ENCODE measurements at regions not wholly inside any gene's neighbourhood (a gene's known extent, or its start where the extent isn't known, plus 50 kb on each side); places are given as distances from the start of the nearest gene placed in this dataset.

DNA sequence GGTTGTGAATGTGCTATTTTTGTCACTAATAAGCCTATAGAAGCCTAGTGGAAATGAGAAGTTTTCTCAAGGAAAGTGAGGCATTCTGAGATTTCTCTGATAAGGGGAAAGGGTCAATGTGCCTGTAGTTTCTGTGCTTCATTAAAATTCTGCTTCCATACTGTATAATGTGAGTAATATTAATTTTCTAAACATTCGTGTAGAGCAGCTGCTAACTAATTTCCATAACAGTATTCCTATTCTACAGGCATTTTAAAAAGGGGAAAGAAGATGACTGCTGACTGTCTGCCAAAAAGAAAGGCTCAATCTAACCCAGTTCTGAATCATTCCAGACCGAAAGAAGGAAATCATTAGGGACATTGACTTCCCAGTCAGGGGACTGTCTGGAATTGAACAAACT is 293.3 kb upstream of the TMPO start:
- Histone ChIP-seq H3K27ac (no peak overlapping the region), H3K27me3 (no peaks in the 10 kb centered on the region), H3K9me3 (no peaks in the 10 kb centered on the region), H3K4me3 (no peak overlapping the region), H3K4me1 (no peaks in the 10 kb centered on the region), H3K36me3 (no peaks in the 10 kb centered on the region)
- TF ChIP-seq EP300 (IDR thresholded peaks at IDR 0.05) = no peak
- TF ChIP-seq, protein P1, sequence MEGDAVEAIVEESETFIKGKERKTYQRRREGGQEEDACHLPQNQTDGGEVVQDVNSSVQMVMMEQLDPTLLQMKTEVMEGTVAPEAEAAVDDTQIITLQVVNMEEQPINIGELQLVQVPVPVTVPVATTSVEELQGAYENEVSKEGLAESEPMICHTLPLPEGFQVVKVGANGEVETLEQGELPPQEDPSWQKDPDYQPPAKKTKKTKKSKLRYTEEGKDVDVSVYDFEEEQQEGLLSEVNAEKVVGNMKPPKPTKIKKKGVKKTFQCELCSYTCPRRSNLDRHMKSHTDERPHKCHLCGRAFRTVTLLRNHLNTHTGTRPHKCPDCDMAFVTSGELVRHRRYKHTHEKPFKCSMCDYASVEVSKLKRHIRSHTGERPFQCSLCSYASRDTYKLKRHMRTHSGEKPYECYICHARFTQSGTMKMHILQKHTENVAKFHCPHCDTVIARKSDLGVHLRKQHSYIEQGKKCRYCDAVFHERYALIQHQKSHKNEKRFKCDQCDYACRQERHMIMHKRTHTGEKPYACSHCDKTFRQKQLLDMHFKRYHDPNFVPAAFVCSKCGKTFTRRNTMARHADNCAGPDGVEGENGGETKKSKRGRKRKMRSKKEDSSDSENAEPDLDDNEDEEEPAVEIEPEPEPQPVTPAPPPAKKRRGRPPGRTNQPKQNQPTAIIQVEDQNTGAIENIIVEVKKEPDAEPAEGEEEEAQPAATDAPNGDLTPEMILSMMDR (IDR thresholded peaks at IDR 0.05) = no peak
- TF ChIP-seq POLR2A (IDR thresholded peaks at IDR 0.05) = no peak
- 34 to 57% methylated on average over 2 of the region's 2 CpGs for WGBS, 2 donors
- no peak for DNase-seq (ENCODE audit: low spot score in 2 of 2)

- TF ChIP-seq, protein P1 (IDR thresholded peaks at IDR 0.05) = no peak
- H3K36me3 ChIP-seq = no peaks in the 10 kb centered on the region
- no peak overlapping the region for H3K4me3 ChIP-seq
- no peak overlapping the region for H3K27ac ChIP-seq
- no peak for DNase-seq (ENCODE audit: low spot score in 2 of 2)
- no peaks in the 10 kb centered on the region for H3K9me3 ChIP-seq
- 53 to 54% methylated on average over 5 of the region's 5 CpGs for WGBS, 2 donors
- H3K27me3 ChIP-seq = no peaks in the 10 kb centered on the region
- no peaks in the 10 kb centered on the region for H3K4me1 ChIP-seq
Observed at GRCh38 chr12:98224584-98225221, 290.7 kb upstream of the TMPO start.

GRCh38 chr12:98227162-98227561 is 288.2 kb upstream of the TMPO start:
- Histone ChIP-seq H3K27ac (no peak overlapping the region), H3K9me3 (no peaks in the 10 kb centered on the region), H3K4me1 (no peaks in the 10 kb centered on the region), H3K27me3 (no peaks in the 10 kb centered on the region), H3K4me3 (no peak overlapping the region), H3K36me3 (no peaks in the 10 kb centered on the region)
- 71 to 72% methylated on average over 6 of the region's 6 CpGs for WGBS, 2 donors
- no peak for DNase-seq (ENCODE audit: low spot score in 2 of 2)
- TF ChIP-seq, protein P1 (IDR thresholded peaks at IDR 0.05) = peak in 2 of 5 experiments; percentile 10 to 18
- TF ChIP-seq POLR2A (IDR thresholded peaks at IDR 0.05) = no peak

GRCh38 chr12:98228683-98229539 is 286.5 kb upstream of the TMPO start:
- Histone ChIP-seq H3K4me3 (no peak overlapping the region), H3K9me3 (no peaks in the 10 kb centered on the region), H3K27me3 (no peaks in the 10 kb centered on the region), H3K4me1 (no peaks in the 10 kb centered on the region), H3K36me3 (no peaks in the 10 kb centered on the region), H3K27ac (no peak overlapping the region)
- DNase-seq (ENCODE audit: low spot score in 2 of 2) = no peak
- 49 to 50% methylated on average over 8 of the region's 8 CpGs for WGBS, 2 donors
- TF ChIP-seq, protein P1 (IDR thresholded peaks at IDR 0.05) = no peak
- no peak for TF ChIP-seq EP300 (IDR thresholded peaks at IDR 0.05)
- TF ChIP-seq POLR2A (IDR thresholded peaks at IDR 0.05) = no peak

- Histone ChIP-seq H3K36me3 (no peaks in the 10 kb centered on the region), H3K27ac (no peak overlapping the region), H3K4me1 (no peaks in the 10 kb centered on the region), H3K9me3 (no peaks in the 10 kb centered on the region), H3K27me3 (no peaks in the 10 kb centered on the region), H3K4me3 (no peak overlapping the region)
- TF ChIP-seq, protein P1 (IDR thresholded peaks at IDR 0.05) = no peak
- no peak for TF ChIP-seq POLR2A (IDR thresholded peaks at IDR 0.05)
- TF ChIP-seq EP300 (IDR thresholded peaks at IDR 0.05) = no peak
- 79 to 83% methylated on average over 2 of the region's 2 CpGs for WGBS, 2 donors
- DNase-seq (ENCODE audit: low spot score in 2 of 2) = no peak
Observed at GRCh38 chr12:98229540-98229924, 285.9 kb upstream of the TMPO start.

All from tibial nerve (tissue), 4 donors.